GM10266 (cell line): ENCODE measurements at regions not wholly inside any gene's neighbourhood (a gene's known extent, or its start where the extent isn't known, plus 50 kb on each side); places are given as distances from the start of the nearest gene placed in this dataset.
"Not testable (repeated sequence)": the region's sequence is repeated elsewhere in the genome, so short reads cannot be mapped to it uniquely, and the experiment has no call there.

ENCODE experiments used
- DNase-seq: peaks from one replicate; pipeline ENCODE4 v3.0.0; 2012; ENCODE audit errors: extremely low spot score
- CTCF ChIP-seq: IDR thresholded peaks from 2 replicates; pipeline ENCODE4 v1.5.1; 2012; ENCODE audit warnings: mild to moderate bottlenecking, low read depth; ENCODE audit not compliant: control insufficient read depth, insufficient read depth; ENCODE audit errors: missing control alignments

GRCh38 chr17:13417381-13417950, 184.3 kb downstream of the HS3ST3A1 start:
- TF ChIP-seq CTCF: no peak
- no peak for DNase-seq

DNA sequence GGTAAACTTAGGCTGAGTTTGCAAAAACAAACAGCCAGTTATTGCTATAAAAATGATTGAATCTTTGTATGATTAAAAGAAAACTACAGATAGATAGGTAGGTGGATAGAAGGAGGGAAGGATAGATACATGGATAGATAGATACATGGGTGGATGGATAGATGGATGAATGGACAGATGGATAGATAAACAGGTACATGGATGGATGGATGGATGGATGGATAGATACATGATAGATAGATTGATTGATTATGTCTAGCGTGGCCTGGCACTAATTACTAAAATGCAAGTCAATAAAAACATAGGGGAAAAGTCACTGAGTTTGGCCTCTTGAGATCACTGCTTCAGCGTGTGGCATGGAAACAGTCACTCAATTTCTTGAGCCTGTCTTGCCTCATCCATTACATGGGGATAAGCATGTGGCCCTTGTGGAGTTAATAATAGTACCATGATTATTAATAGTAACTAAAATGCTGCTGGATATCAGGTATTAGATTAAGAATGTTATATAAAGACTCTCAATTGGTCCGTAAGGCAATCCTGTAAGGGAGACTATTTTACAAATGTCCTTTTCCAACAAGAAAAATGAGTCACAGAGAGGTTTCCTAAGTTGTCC, 184.9 kb downstream of the HS3ST3A1 start:
- no peak for TF ChIP-seq CTCF
- no peak for DNase-seq

- DNase-seq: no peak
- no peak for TF ChIP-seq CTCF
Measured at GRCh38 chr17:13415871-13416416, 185.8 kb downstream of the HS3ST3A1 start.

DNA sequence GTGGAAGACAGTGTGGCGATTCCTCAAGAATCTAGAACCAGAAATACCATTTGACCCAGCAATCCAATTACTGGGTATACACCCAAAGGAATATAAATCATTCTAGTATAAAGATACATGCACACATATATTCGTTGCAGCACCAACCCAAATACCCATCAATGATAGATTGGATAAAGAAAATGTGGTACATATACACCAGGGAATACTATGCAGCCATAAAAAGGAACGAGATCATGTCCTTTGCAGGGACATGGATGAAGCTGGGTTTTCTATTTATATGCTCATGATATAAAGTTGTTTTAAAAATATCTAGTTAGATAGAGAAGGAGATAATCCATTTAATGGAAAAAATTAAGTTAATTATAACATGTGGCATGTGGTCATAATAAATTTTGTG, 186.5 kb downstream of the HS3ST3A1 start:
- not testable (repeated sequence) for DNase-seq

GRCh38 chr17:13413001-13413400, 188.7 kb downstream of the HS3ST3A1 start:
- TF ChIP-seq CTCF: no peak
- DNase-seq: no peak

GRCh38 chr17:13410874-13411273, 190.9 kb downstream of the HS3ST3A1 start:
- no peak for DNase-seq

DNA sequence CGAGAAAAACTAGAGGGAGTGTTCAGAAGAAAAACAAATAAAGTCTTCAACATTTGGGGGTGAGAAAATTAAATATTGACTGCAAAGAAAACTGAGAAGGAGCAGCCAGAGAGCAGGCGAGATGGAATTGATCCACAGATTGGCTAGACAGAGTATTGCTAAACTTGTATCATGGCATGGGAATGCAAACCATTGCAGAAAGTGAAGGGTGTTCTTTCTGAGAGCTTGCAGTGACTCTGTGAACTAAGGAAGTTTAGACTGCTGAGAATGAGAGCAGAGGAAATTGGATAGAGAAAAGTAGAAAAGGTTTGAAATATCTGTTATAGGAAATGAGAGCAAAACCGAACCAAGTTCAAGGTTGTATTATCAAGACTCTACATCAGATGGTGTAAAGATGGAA, 191.5 kb downstream of the HS3ST3A1 start:
- no peak for TF ChIP-seq CTCF
- no peak for DNase-seq

More at GRCh38 chr17:13410874-13411273, 190.9 kb downstream of the HS3ST3A1 start:
- TF ChIP-seq CTCF: no peak

DNA sequence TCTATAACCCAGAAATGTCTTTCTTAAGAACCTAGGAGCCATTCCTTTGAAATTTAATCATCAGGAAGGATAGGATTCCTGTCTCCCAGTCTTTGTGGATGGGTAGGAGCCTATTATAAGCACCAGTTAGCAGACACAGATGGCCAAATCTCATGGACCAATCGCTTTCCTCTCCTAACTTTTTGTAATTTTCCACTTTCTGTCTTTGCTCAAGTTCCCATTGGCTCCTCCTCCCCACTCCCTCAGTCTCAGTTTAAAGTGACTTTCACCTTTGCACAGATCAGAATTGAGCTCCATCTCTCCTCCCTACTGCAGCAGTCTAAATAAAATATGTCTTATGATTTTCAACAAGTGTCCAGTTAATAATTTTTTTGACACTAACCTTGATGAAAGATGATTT, 192.3 kb downstream of the HS3ST3A1 start:
- DNase-seq: no peak
- TF ChIP-seq CTCF: no peak
